HL-60 (cell line): ENCODE measurements at regions not wholly inside any gene's neighbourhood (a gene's known extent, or its start where the extent isn't known, plus 50 kb on each side); places are given as distances from the start of the nearest gene placed in this dataset.

ENCODE experiments used
- CTCF ChIP-seq: IDR thresholded peaks from one replicate; pipeline ENCODE4 v1.5.1; 2011; ENCODE audit warnings: low read length, control low read depth, inconsistent platforms; ENCODE audit not compliant: insufficient read depth
- POLR2AphosphoS5 ChIP-seq: IDR thresholded peaks from 2 replicates; pipeline ENCODE4 v1.6.1; 2012; ENCODE audit warnings: low read depth
- REST ChIP-seq: IDR thresholded peaks from 2 replicates; pipeline ENCODE4 v1.6.1; 2012; ENCODE audit warnings: low read depth; ENCODE audit not compliant: insufficient replicate concordance

GRCh38 chr6:141103246-141103645 is 1029.5 kb upstream of the GJE1 start:
- TF ChIP-seq CTCF = no peak
- TF ChIP-seq POLR2AphosphoS5 = no peak
- TF ChIP-seq REST = no peak
